CD4-positive, alpha-beta T cell (primary cell): ENCODE measurements at regions not wholly inside any gene's neighbourhood (a gene's known extent, or its start where the extent isn't known, plus 50 kb on each side); places are given as distances from the start of the nearest gene placed in this dataset.

Experiments
- ATAC-seq: fragments of 200-7000 bp; cut with Tn5 transposase; one replicate; pipeline ENCODE4 v1.10.0; 2022; ENCODE audit warnings: mild to moderate bottlenecking; ENCODE audit not compliant: poor library complexity
- CTCF ChIA-PET: fragments of 350-600 bp; sonication (Branson Sonifier 250); formaldehyde crosslinking; loops from one replicate; lab custom pipeline; 2021; ENCODE audit warnings: antibody characterized with exemption, inconsistent platforms; lab: Charles Lee
- POLR2A ChIA-PET: fragments of 350-600 bp; sonication (Branson Sonifier 250); formaldehyde crosslinking; loops from one replicate; lab custom pipeline; 2021; ENCODE audit warnings: antibody characterized with exemption, inconsistent platforms; lab: Charles Lee
- DNase-seq, 14 experiments: peaks; one replicate each; pipeline ENCODE4 v3.0.0-alpha.2; 2013 to 2020; ENCODE audit warnings: mixed read lengths in 2 of 14
- H3K27ac ChIP-seq, 2 donors: one replicate each; pipeline versions ENCODE4 v1.5.1 to v1.7.0; 2013; ENCODE audit warnings: low read length in 2 of 2, low read depth in 1 of 2, mild to moderate bottlenecking in 1 of 2
- H3K27me3 ChIP-seq, 2 experiments: 1 replicate in 1 of 2; 2 replicates in 1 of 2; pipeline versions ENCODE4 v1.6.1 to v1.7.0; 2013; ENCODE audit warnings: low read length in 2 of 2, control low read depth in 1 of 2, mild to moderate bottlenecking in 1 of 2, moderate library complexity in 1 of 2; ENCODE audit not compliant: insufficient read depth in 2 of 2, control insufficient read depth in 1 of 2
- H3K36me3 ChIP-seq: one replicate; pipeline ENCODE4 v1.6.1; 2013; ENCODE audit warnings: low read length, control low read depth; ENCODE audit not compliant: insufficient read depth
- H3K4me1 ChIP-seq: one replicate; pipeline ENCODE4 v1.6.1; 2013; ENCODE audit warnings: low read length, control low read depth; ENCODE audit not compliant: insufficient read depth
- H3K4me3 ChIP-seq: one replicate; pipeline ENCODE4 v1.5.1; 2013; ENCODE audit warnings: mild to moderate bottlenecking, low read length, moderate library complexity
- H3K9me3 ChIP-seq, 2 experiments: 1 replicate in 1 of 2; 2 replicates in 1 of 2; pipeline versions ENCODE4 v1.6.1 to v1.7.0; 2013; ENCODE audit warnings: low read length in 2 of 2, mild to moderate bottlenecking in 2 of 2, control low read depth in 1 of 2, moderate library complexity in 1 of 2; ENCODE audit not compliant: control insufficient read depth in 1 of 2, insufficient read depth in 1 of 2
- H3K27ac Mint-ChIP-seq: one replicate; pipeline ENCODE4 v1.8.0; 2020; ENCODE audit warnings: mixed read lengths
- H3K27me3 Mint-ChIP-seq: one replicate; pipeline ENCODE4 v1.8.0; 2021; ENCODE audit warnings: mixed read lengths
- H3K36me3 Mint-ChIP-seq: one replicate; pipeline ENCODE4 v1.8.0; 2021; ENCODE audit warnings: low read depth, mixed read lengths
- H3K4me1 Mint-ChIP-seq: one replicate; pipeline ENCODE4 v1.8.0; 2021; ENCODE audit warnings: low read depth, mixed read lengths
- H3K4me3 Mint-ChIP-seq: one replicate; pipeline ENCODE4 v1.8.0; 2020; ENCODE audit warnings: mild to moderate bottlenecking, mixed read lengths
- H3K9me3 Mint-ChIP-seq: one replicate; pipeline ENCODE4 v1.8.0; 2020; ENCODE audit warnings: mixed read lengths
- intact Hi-C, 2 experiments: fragments of 100-400 bp; cut with DNase I in 1 of 2; cut with micrococcal nuclease in 1 of 2; formaldehyde crosslinking; loops; one replicate each; pipeline versions ENCODE4 v1.15.1 to v1.9.0; 2023 to 2025; cut with DNase I, micrococcal nuclease
- TF ChIP-seq, protein P1 (sequence below): fragments of 200-600 bp; IDR thresholded peaks from one replicate; pipeline ENCODE4 v1.8.0; 2022; ENCODE audit warnings: antibody characterized with exemption, mild to moderate bottlenecking

DNA sequence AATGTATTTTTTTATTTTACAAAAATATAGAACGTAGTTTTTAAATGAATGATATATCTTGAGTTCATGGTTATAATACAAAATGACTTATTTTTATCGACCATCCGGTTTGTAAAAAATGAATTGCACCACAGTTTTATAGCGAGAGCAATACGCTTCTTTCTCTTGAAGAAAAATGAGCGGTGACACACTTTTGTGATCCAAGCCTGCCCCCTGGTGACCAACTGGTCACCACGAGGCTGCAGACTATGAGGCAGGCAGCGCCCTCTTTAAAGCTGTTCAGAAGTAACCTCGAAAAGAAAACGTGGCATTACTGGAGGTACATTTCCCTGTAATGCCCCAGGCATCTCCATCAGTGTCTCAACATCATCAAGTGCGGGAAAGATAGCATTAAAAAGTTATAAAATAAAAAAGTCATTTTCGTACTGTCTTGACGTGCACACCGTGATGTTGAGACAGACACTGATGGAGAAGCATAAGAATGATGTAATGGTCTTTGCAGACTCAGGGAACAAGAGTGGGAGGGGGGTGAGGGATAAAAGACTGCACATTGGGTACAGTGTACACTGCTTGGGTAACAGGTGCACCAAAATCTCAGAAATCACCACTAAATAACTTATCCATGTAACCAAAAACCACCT, 734.2 kb upstream of the ADAMTS5 start:
- intact Hi-C loops, result loop anchor here (1.0 to 5.0 kb wide), 3 partner anchors 852 to 1044 kb away; partner anchors contain the start of gene ADAMTS1 (in 1 of the 2)
- POLR2A ChIA-PET, result no interaction called here
- no peak overlapping the region for H3K27ac ChIP-seq
- no peak overlapping the region for H3K4me3 Mint-ChIP-seq
- no peak overlapping the region for H3K4me3 ChIP-seq
- H3K4me1 ChIP-seq, result no peaks in the 10 kb centered on the region
- no peaks in the 10 kb centered on the region for H3K36me3 Mint-ChIP-seq
- CTCF ChIA-PET, result no interaction called here
- peak; percentile 1 to 63 (median 26) for DNase-seq
- no peaks in the 10 kb centered on the region for H3K27me3 Mint-ChIP-seq
- no peaks in the 10 kb centered on the region for H3K9me3 Mint-ChIP-seq
- TF ChIP-seq, protein P1, sequence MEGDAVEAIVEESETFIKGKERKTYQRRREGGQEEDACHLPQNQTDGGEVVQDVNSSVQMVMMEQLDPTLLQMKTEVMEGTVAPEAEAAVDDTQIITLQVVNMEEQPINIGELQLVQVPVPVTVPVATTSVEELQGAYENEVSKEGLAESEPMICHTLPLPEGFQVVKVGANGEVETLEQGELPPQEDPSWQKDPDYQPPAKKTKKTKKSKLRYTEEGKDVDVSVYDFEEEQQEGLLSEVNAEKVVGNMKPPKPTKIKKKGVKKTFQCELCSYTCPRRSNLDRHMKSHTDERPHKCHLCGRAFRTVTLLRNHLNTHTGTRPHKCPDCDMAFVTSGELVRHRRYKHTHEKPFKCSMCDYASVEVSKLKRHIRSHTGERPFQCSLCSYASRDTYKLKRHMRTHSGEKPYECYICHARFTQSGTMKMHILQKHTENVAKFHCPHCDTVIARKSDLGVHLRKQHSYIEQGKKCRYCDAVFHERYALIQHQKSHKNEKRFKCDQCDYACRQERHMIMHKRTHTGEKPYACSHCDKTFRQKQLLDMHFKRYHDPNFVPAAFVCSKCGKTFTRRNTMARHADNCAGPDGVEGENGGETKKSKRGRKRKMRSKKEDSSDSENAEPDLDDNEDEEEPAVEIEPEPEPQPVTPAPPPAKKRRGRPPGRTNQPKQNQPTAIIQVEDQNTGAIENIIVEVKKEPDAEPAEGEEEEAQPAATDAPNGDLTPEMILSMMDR, result peak; percentile 37
- ATAC-seq, result peak; percentile 57
- H3K36me3 ChIP-seq, result no peaks in the 10 kb centered on the region
- H3K27ac Mint-ChIP-seq, result no peak overlapping the region
- no peaks in the 10 kb centered on the region for H3K27me3 ChIP-seq
- no peaks in the 10 kb centered on the region for H3K4me1 Mint-ChIP-seq
- no peaks in the 10 kb centered on the region for H3K9me3 ChIP-seq

DNA sequence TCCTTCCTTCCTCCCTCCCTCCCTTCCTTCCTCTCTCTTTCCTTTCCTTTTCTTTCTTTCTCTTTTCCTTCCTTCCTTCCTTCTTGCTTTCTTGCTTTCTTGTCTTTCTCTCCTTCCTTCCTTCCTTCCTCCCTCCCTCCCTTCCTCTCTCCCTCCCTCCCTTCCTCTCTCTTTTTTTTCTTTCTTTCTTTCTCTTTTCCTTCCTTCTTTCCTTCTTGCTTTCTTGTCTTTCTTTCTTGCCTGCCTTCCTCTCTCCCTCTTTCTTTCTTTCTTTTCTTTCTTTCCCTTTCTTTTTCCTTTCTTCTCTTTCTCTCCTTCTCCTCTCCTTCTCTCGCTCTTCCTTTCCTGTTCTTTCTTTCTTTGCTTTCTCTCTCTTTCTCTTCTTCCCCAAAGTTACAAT, 728.4 kb upstream of the ADAMTS5 start:
- Mint-ChIP-seq H3K4me3 (no peak overlapping the region), H3K4me1 (no peaks in the 10 kb centered on the region), H3K9me3 (no peaks in the 10 kb centered on the region), H3K27ac (no peak overlapping the region), H3K27me3 (no peaks in the 10 kb centered on the region), H3K36me3 (no peaks in the 10 kb centered on the region)
- Histone ChIP-seq H3K9me3 (no peaks in the 10 kb centered on the region), H3K36me3 (no peaks in the 10 kb centered on the region), H3K4me3 (no peak overlapping the region), H3K27me3 (no peaks in the 10 kb centered on the region), H3K4me1 (no peaks in the 10 kb centered on the region), H3K27ac (no peak overlapping the region)
- TF ChIP-seq, protein P1, result no peak
- no peak for ATAC-seq
- ChIA-PET POLR2A (no interaction called here), CTCF (no interaction called here)
- no peak for DNase-seq
- intact Hi-C loops, result no loop called here

DNA sequence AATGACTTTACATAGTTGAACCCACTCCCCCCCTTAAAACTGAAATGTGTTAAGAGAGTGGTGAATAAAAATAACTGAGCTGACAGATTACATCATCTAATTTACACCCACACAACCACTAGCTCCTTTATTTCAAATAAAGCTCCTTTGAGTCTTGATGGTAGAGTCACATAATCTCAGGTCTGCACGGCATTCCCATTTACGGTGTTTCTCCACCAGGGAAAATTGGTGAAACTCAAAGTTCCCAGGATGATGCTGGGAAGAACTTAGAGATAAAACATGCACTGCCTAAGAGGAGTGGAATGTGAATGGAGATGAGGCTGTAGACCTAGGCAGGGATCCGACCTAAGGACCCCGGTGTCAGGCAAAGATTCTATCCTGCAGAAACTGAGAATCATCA, 727.8 kb upstream of the ADAMTS5 start:
- Histone ChIP-seq H3K4me1 (no peaks in the 10 kb centered on the region), H3K27me3 (no peaks in the 10 kb centered on the region), H3K9me3 (peaks cover 0 to 1% of the 10 kb centered on the region in 2 experiments), H3K36me3 (no peaks in the 10 kb centered on the region), H3K27ac (no peak overlapping the region), H3K4me3 (no peak overlapping the region)
- intact Hi-C loops, result no loop called here
- DNase-seq (no peak), ATAC-seq (no peak)
- TF ChIP-seq, protein P1, result no peak
- CTCF ChIA-PET, result interaction anchor here (0.8 kb wide), 1 partner anchor 21 kb away, joined by 5 read pairs; no protein-coding TSS in a partner anchor
- Mint-ChIP-seq H3K27ac (no peak overlapping the region), H3K4me1 (no peaks in the 10 kb centered on the region), H3K36me3 (no peaks in the 10 kb centered on the region), H3K4me3 (no peak overlapping the region), H3K27me3 (no peaks in the 10 kb centered on the region), H3K9me3 (no peaks in the 10 kb centered on the region)
- POLR2A ChIA-PET, result no interaction called here
